GM23248 (cell line): ENCODE measurements at regions not wholly inside any gene's neighbourhood (a gene's known extent, or its start where the extent isn't known, plus 50 kb on each side); places are given as distances from the start of the nearest gene placed in this dataset.

ENCODE experiments used
- EZH2 ChIP-seq: fragments of 200-600 bp; sonication (generic); IDR thresholded peaks from 2 replicates; pipeline ENCODE4 v1.6.1; 2018; ENCODE audit warnings: antibody characterized with exemption, mild to moderate bottlenecking; ENCODE audit not compliant: insufficient read depth, poor library complexity, severe bottlenecking
- EZH2phosphoT487 ChIP-seq: fragments of 200-600 bp; sonication (generic); IDR thresholded peaks from 2 replicates; pipeline ENCODE4 v1.6.1; 2018; ENCODE audit warnings: antibody characterized with exemption, moderate library complexity, mild to moderate bottlenecking, low read depth; ENCODE audit not compliant: insufficient read depth

GRCh38 chr20:51318058-51318949 is 224.2 kb downstream of the NFATC2 start:
- TF ChIP-seq EZH2: no peak
- TF ChIP-seq EZH2phosphoT487: no peak
